ENCODE measurements at regions not wholly inside any gene's neighbourhood (a gene's known extent, or its start where the extent isn't known, plus 50 kb on each side); places are given as distances from the start of the nearest gene placed in this dataset.
A peak's percentile ranks its signal among the peaks of the same experiment; 100 is the strongest.
"Not testable (repeated sequence)": the region's sequence is repeated elsewhere in the genome, so short reads cannot be mapped to it uniquely, and the experiment has no call there.

DNA sequence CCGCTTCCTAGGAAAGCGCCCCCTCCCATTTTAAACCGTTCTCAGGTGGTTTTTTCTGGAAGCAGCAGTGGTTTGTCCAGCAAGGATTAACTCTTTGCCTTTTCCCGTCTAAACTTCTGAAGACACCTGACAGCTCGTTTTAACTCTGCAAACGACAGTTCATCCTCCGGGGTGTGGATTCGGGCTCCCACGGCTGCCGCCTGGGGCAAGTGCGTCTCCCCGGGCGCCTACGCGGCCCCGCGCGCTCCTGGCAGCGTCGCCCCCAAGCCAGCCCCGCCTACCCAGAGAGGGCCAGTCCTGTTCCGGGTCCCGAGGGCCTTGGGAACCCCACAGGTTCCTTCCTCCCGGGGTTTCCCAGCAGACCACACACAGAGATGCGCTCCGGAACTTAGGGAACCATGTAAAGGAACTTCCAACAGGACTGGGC is 54.4 kb downstream of the PRR18 start:
- peak; percentile 87 to 97 for DNase-seq

DNA sequence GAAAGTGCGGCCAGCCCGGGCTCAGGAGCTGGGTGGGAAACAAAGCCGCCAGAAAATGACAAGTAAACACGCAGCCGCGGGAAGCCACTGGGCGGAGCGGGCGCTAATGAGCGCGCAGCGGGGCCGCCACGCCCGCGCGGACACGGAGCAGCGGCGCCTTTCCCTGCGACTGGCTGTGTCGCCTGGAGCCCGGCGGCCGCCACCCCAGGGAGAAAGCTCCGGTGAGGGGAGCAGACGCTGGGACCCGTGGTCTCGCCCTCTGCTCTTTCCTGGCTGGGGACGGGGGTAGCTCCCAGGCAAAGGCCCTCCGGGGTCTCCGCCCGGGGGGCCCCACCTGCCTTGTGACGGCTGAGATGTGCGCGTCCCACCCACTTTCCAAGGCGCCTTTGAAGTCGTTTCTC is 54.9 kb downstream of the PRR18 start:
- peak; percentile 44 to 60 for DNase-seq

DNA sequence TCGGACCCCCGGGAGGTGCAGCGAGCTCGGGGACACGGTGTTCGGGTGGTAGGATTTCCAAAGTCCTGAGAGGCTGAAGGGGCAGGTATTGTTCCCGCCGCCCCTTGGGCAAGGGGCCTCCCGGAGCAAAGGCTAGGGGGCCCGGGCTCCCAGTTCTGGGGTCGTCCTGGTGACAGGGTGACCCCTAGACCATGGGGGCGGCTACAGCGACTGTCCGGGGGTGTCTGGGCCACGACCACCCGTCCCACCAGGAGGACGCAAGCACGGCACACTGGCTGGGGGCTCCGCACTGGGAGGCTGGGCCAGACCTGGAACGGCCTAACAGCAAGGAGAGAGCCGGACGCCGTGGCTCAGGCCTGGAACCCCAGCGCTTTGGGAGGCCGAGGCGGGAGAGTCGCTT is 55.6 kb downstream of the PRR18 start:
- no peak for DNase-seq

DNA sequence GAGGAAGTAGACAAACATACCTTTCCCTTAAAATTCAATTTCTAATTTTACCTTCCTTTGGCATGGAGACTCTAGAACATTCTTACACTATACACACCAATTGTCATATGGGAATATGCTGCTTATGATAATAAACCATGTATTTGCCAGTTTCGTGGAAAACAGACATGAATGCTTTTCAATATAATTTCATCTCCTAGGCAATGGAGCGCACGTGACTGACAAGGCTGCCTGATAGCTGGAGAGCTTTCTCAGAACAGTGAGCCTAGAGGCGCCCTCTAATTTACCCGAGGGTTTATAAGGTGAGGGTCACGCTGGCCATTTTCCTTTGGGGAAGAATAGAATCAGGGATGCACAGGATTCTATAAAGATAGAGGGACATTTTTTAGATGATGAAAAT is 56.5 kb downstream of the PRR18 start:
- DNase-seq = no peak

DNA sequence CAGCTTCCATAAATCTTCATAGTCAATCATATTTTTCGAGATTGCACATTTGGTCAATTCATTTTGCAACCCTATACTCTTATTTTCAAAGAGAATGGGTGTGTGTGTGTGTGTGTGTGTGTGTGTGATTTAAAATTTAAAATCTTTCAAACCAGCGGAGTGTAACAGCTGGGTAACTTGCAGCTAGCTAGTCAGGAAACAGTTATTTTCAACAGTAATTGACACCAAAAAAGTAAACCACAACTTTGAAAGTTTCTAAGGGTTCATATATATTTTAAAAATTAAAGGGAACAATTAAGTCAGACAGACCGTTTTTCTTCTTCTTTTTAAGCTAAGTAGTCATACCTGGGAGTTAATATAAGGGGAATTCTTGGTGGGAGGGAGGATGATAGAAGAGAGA is 57.0 kb downstream of the PRR18 start:
- no peak for DNase-seq

DNA sequence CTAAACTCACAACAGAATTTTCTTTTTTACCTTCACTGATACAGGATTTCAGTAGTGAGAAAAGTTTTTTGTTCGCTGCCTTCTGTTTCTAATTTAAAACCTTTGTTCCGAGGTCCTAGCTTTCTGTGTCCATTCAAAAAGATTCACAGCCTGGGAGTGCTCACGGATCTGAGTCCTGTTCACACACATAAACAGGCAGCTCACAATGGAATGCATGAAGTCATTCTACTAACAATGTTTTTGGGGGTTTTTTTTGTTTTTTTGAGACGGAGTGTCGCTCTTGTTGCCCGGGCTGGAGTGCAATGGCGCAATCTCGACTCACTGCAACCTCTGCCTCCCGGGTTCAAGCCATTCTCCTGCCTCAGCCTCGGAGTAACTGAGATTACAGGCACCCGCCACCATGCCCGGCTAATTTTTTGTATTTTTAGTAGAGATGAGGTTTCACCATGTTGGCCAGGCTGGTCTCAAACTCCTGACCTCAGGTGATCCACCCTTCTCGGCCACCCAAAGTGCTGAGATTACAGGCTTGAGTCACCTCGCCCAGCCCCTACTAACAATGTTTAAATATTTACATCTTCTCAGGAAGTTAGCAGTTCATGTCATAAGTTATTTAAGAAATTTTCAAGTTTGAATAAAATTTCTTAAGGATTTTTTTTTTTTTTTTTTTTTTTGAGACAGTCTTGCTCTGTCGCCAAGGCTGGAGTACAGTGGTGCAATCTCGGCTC is 59.0 kb downstream of the PRR18 start:
- not testable (repeated sequence) for DNase-seq

DNA sequence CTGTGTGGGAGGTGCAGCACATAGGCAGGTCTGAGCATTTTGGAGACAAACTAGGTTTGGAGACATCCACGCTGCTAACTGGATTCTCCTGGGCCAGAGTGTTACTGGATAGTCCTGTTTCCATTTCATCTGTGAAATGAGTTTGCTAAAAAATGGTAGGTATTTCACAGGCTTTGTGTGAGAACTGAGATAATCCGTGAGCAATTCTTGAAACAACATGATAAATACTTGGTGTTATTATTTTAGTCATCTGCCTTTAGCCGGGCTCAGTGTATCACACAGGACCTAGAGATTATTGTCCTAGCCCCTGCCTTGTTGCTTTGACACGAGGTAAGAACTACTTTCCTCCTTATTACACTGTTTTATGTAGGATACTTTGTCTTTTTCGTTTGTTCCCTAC is 63.0 kb downstream of the PRR18 start:
- no peak for DNase-seq

DNA sequence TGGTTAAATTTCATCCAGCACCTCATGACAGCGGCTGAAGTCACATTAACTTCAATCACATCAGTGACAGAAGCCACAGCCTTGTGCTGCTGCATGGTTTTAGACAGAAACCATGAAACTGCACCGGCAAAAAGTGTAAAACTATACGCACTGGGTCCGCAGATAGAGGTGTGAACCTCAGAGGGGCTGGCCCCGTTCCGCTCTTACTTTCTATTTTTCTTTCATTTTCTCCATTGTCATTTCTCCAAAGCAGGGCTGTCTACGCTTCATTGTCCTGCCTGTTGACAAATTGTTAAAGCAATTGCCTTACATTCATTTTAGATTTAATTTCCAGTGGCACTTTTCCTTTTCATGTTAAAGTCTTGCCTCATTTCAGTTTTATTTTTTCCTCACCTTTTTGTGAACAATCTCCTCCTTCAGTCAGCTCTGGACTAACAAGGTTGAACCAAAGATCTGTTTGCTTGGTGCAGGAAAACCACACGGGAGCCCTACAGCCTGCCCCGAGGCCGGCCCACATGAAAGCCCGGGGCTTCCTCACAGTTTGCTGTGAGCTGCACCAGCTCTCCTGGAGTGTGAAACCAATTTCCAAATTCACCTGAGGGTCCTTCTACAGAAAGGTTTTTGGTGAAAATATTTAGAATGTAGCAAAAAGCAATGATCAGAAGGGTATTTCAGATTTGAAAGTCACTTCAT is 63.7 kb downstream of the PRR18 start:
- DNase-seq = no peak

DNA sequence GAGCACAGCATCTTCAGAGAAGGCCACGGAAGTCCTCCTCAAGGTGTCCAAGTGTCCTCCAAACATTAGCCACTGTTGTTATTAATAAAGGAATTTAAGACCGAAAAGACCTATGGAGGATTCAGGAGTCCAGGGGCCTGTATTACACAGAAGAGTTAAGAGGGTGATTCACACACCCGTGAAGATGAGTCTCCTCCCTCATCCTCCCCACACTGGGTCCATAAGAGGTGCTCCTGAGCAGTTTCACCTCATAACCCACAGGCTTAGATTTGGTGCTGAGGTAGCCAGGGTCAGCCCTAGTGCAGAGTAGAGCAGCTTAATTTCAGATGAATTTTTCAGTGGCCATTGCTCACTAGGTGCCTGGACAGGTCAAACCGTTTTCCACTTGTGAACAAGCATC is 65.3 kb downstream of the PRR18 start:
- DNase-seq = no peak

DNA sequence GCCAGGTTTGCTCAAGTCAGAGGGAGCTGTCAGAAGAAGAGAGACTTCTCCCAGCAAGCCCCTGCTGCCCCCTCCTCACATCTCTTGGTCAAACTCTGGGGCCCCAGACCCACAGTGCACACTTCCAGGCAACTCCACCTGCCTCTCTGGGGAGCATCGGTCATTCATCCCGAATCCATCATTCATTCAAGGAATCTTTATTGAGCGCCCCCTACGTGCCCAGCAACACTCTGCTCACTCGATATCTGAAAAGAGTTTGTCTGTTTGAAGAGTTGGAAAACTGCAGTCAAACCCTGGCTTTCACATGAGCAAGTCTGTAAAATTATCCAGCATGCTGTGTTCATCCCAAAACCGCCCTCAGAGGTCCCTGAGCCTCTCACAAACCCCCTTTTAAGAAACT is 66.2 kb downstream of the PRR18 start:
- DNase-seq = no peak

DNA sequence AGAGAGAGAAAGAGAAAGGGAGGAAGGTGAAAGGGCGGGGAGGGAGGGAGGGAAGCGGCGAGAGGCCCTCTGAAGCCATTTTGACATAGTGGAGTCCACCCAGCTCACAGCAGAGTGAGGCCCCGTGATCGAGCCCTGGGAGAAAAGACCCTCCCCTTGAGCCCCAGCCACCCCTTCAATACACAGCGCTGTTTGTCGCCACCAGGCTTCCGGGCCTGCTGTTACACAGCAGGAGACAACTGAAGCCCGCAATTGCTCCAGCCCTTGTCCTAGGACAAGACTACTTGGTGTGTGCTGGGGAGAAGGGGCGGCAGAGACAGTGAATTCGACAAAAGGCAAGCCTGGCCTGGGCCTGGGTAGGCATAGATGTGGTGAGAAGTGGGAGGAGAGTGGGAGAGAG is 67.3 kb downstream of the PRR18 start:
- no peak for DNase-seq

DNA sequence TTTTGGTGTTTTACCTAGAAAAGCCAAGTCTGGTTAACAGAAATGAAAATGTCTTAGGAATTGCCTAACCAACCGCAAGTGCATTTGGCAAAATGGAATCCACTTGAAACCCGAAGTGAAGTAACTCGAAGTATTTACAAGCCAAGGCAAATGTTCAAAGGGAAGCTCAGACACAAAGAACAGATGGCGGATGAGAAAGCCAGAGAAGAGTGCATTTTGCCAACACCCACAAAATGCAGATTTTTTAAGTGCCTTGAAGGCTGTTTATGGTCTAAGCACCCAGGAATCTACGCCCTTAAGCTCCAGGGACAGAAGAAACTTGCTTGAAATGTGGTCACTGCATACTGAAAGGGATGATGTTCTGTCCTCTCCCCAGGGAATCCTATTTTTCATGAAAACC is 70.0 kb upstream of the TBXT start:
- no peak for DNase-seq

DNA sequence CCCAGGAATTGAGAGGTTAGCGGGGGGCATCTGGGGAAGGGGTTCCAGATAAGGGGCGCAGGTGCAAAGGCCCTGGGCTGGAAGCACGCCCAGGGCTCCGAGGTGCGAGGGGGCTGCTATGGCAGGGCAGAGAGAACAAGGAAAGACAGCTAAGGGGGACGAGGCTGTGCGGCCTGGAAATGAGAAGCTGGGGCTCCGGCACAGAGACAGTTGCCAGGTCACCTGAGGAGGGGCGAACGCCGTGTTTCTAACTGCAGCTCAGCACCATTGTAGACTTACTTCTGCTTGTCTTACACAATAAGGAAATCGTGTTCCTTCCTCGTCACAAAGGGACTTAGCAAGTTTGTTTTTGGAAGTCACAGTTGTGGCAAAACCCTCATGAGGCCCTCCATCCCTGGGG is 68.9 kb upstream of the TBXT start:
- peak in 1 of 2 donors; percentile 38 for DNase-seq

DNA sequence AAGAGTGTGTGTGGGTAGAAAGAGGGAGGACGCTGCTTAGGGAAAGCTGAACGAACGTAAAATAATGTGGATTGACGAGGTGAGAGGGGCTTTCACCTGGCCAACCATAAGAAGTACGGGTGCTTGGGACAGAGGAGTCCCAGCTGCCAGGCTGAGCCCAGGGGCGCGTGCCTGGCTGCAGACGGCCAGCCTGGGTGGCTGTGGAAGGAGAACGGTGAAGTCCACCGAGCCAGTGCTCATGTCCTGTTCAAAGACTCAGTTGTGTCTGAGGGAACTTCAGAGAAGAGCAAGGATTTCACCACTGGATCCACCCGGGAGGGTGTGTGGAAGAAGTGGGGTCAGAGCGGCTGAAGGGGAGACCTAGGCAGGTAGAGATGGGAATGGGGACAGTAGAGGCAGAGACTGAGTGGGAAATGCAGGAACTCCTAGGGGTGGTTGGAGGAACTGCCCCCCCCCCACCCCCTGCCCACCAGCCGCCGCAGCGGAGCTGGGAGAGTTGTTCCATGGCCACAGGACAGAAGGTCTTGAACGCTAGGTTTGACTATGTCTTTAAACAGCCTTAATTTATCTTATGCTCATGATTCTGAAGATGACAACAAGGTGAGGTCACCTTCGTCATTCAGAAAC is 68.1 kb upstream of the TBXT start:
- DNase-seq = no peak

DNA sequence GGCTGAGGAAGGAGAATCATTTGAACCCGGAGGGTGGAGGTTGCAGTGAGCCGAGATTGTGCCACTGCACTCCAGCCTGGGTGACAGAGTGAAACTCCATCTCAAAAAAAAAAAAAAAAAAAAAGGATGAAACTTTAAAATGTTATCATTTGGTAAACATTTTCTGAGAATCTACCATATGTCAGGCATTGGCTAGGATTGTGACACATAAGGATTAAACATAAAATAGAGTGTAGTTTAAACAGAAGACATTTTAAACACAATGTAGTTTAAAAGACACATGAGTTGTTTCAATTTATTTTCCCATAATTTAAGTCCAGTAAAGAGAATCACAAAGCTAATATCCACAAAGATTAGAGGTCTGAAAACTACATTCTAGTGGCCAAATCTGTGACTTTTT is 63.5 kb upstream of the TBXT start:
- not testable (repeated sequence) for DNase-seq

DNA sequence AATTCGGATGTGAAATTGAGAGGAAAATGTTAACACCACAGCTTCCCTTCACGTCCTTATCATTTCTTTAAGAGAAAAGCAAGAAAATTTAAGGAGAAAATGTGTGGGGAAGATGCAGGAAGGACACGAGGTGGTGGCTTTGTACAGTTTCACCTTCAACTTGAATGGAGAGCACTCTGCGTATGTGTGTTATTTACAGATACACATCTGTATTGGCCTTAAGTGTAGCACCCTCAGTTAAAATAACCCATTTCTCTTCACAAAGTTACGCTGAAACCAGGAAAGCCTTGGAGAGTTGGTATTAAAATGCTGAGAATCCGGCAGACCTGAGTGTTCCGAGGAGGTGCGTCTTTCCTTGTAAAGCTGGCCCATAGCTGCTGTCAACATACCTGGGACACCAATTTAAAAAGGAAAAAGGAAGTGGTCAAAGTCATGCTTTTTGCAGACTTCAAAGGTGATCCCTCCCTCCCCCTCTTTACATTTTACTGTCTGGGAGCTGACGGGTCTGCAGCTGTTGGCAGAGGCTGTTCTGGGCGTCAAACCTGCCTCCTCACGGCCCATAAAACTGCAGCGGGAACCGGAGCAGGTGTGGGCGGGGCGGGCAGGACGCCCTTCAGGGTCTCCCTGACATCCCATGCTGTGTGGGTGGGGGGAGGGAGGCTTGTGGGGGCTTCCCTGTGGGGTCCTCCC is 61.3 kb upstream of the TBXT start:
- DNase-seq = no peak

DNA sequence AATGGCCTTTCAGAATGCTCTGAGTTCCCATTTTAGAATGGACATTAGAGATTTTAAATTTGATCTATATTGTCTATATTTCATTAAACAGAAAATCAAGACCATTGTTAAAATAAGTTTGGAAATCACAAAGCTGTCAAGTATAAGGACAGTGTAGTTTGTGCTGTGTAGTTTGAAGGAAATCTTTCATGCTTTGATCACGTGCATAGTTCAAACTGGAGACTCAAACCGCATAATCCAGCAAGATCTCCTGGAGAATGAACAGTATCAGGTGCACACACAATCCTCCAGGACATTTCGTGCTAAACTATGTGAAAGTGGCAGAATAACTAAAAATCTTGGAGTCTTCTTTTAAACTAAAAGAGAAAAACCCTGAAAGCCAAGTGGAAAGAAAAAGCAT is 60.8 kb upstream of the TBXT start:
- DNase-seq = no peak

DNA sequence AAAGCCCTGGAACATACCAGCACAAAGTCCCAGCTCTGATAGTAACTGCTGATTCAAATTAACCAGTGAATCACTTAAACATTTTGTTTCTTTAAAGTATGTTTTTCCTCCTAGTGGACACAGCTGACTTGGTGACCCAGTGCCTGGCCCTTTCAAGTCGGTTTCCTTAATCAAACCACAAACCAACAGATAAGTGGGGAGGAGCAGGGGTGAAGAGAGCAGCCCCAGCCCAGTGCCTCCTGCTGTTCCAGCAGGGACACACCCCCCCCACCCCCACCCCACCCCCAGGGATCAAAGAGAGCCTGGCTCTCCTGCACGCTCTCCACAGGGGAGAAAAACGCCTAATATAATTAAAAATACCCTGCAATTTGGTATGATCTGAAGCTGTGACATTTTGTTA is 55.4 kb upstream of the TBXT start:
- no peak for DNase-seq

DNA sequence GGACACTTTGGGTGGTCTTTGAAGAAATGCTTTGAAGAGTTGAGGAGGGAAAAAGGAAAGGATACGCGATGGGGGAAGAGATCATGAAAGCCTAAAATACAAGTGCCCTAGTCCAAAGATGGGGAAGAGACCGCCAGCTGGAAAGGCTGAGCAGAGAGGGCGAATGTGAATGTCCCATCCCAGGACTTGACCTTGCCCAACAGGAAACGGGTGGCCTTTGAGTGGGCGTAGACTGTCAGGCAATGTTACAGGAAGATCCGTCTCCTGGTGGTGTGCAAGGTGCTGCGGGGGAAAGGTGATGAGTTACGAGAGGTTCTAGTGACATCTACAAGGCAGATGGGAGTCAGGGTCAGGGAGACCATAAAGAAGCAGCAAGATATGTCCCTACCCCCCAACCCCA is 55.0 kb upstream of the TBXT start:
- no peak for DNase-seq

DNA sequence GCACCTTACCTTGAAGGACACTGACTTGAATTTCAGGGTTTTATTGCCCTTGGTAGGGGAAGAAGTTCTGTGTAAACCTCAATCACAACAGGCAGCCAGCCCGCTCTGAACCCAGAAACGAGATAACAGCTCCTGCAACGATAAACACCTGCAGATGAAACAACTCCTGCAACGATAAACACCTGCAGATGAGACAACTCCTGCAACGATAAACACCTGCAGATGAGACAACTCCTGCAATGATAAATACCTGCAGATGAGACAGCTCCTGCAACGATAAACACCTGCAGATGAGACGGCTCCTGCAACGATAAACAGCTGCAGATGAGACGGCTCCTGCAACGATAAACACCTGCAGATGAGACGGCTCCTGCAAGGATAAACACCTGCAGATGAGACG is 54.0 kb upstream of the TBXT start:
- DNase-seq = no peak

DNA sequence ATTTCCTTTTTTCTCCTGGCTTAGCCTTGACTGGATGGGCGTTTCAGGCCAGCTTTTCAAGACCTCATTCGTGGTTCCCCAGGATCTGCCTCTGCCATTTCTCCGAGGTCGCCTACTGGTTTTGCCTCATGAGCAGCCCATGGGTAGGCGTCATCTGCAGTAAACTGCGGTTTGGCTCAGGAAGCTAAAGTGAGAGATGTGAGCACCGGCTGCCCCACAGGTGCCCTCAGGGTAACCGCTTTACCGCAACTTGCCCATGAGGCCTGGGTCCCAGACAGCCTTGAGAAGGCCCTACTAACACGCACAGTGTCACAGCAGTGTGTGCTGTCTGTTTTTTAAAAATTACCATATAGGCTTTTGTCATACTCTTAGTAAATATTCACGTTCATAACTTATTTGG is 53.4 kb upstream of the TBXT start:
- DNase-seq = peak in 1 of 2 donors; percentile 3
